ENCODE measurements at regions not wholly inside any gene's neighbourhood (a gene's known extent, or its start where the extent isn't known, plus 50 kb on each side); places are given as distances from the start of the nearest gene placed in this dataset.

DNA sequence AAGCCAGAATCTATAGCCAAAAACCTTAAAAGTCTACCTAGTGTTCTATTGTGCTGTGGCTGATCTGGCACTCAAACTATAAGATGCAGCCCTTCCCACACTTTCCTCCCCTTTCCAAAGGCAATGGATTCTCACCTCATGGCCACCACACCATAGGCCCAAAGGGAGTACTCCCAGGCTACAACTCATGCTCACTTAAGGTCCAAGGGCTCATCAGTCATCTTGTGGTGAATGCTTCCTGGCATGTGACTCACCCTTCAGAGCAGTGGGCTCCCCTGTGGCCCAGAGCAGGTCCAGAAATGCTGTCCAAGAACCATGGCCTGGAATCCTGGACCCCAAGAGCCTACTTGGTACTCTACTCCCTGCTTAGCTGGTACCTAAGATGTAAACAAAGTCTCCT, 181.0 kb downstream of the CHRDL1 start:
- Mint-ChIP-seq H3K27ac (no peak overlapping the region), H3K4me3 (no peak overlapping the region), H3K9me3 (no peaks in the 10 kb centered on the region), H3K36me3 (ENCODE audit: low read depth) (no peaks in the 10 kb centered on the region), H3K4me1 (ENCODE audit: low read depth) (no peaks in the 10 kb centered on the region), H3K27me3 (no peaks in the 10 kb centered on the region)
- POLR2A ChIA-PET, result no interaction called here
- intact Hi-C loops (cut with DNase I, micrococcal nuclease), result no loop called here
- Histone ChIP-seq H3K9me3 (ENCODE audit: control insufficient read depth in 1 of 2, insufficient read depth in 1 of 2, low read length in 2 of 2) (peaks cover 0 to 3% of the 10 kb centered on the region in 2 experiments), H3K4me1 (ENCODE audit: insufficient read depth, low read length) (no peaks in the 10 kb centered on the region), H3K27ac (ENCODE audit: low read depth in 1 of 2, low read length in 2 of 2) (no peak overlapping the region), H3K4me3 (ENCODE audit: low read length) (no peak overlapping the region), H3K36me3 (ENCODE audit: insufficient read depth, low read length) (no peaks in the 10 kb centered on the region), H3K27me3 (ENCODE audit: control insufficient read depth in 1 of 2, insufficient read depth in 2 of 2, low read length in 2 of 2) (no peaks in the 10 kb centered on the region)
- DNase-seq (no peak), ATAC-seq (ENCODE audit: poor library complexity) (no peak)
- TF ChIP-seq, protein P1, sequence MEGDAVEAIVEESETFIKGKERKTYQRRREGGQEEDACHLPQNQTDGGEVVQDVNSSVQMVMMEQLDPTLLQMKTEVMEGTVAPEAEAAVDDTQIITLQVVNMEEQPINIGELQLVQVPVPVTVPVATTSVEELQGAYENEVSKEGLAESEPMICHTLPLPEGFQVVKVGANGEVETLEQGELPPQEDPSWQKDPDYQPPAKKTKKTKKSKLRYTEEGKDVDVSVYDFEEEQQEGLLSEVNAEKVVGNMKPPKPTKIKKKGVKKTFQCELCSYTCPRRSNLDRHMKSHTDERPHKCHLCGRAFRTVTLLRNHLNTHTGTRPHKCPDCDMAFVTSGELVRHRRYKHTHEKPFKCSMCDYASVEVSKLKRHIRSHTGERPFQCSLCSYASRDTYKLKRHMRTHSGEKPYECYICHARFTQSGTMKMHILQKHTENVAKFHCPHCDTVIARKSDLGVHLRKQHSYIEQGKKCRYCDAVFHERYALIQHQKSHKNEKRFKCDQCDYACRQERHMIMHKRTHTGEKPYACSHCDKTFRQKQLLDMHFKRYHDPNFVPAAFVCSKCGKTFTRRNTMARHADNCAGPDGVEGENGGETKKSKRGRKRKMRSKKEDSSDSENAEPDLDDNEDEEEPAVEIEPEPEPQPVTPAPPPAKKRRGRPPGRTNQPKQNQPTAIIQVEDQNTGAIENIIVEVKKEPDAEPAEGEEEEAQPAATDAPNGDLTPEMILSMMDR (IDR thresholded peaks at IDR 0.05), result no peak
- CTCF ChIA-PET, result no interaction called here

Data from CD4-positive, alpha-beta T cell (primary cell).